HepG2 (cell line): ENCODE measurements at regions not wholly inside any gene's neighbourhood (a gene's known extent, or its start where the extent isn't known, plus 50 kb on each side); places are given as distances from the start of the nearest gene placed in this dataset.

Experiments used
- ARID5B ChIP-seq: IDR thresholded peaks from 2 replicates; pipeline ENCODE4 v1.4.0; 2020; ENCODE audit warnings: mild to moderate bottlenecking, missing genetic modification reagents
- BCL6 ChIP-seq: IDR thresholded peaks from 2 replicates; pipeline ENCODE4 v1.6.1; 2016; ENCODE audit warnings: missing genetic modification reagents, missing compliant biosample characterization
- CAMTA2 ChIP-seq: sonication (generic); formaldehyde crosslinking; IDR thresholded peaks from 2 replicates; pipeline ENCODE4 v1.4.0; 2020; ENCODE audit warnings: mild to moderate bottlenecking, missing genetic modification reagents, borderline replicate concordance
- CEBPG ChIP-seq: IDR thresholded peaks from 2 replicates; pipeline ENCODE4 v1.6.1; 2016
- KAT7 ChIP-seq: IDR thresholded peaks from 2 replicates; pipeline ENCODE4 v1.6.1; 2018; ENCODE audit warnings: borderline replicate concordance, missing compliant biosample characterization
- MATR3 ChIP-seq: sonication (generic); formaldehyde crosslinking; IDR thresholded peaks from 2 replicates; pipeline ENCODE4 v1.4.0; 2020; ENCODE audit warnings: missing genetic modification reagents
- MXD4 ChIP-seq: IDR thresholded peaks from 2 replicates; pipeline ENCODE4 v1.6.1; 2016; ENCODE audit warnings: mild to moderate bottlenecking, missing biosample characterization, missing genetic modification reagents
- MYPOP ChIP-seq: sonication (generic); formaldehyde crosslinking; IDR thresholded peaks from 2 replicates; pipeline ENCODE4 v1.8.1; 2023; ENCODE audit warnings: mild to moderate bottlenecking, moderate library complexity, missing genetic modification reagents
- PAXIP1 ChIP-seq: sonication (generic); formaldehyde crosslinking; conservative IDR thresholded peaks from 2 replicates; pipeline ENCODE4 v1.4.0; 2020; ENCODE audit warnings: mild to moderate bottlenecking, missing genetic modification reagents, moderate library complexity
- SOX13 ChIP-seq, 3 experiments: fragments of 450-650 bp in 1 of 3; sonication (generic) in 1 of 3; formaldehyde crosslinking in 1 of 3; IDR thresholded peaks in 2 of 3; conservative IDR thresholded peaks in 1 of 3; 2 replicates each; pipeline versions ENCODE4 v1.5.0 to v1.6.1; 2016 to 2020; ENCODE audit warnings: antibody characterized with exemption in 1 of 3, mild to moderate bottlenecking in 1 of 3, missing compliant biosample characterization in 1 of 3, missing genetic modification reagents in 1 of 3, moderate library complexity in 1 of 3
- TGIF2 ChIP-seq: IDR thresholded peaks from 2 replicates; pipeline ENCODE4 v1.6.1; 2016; ENCODE audit warnings: control low read depth, missing compliant biosample characterization
- TIGD3 ChIP-seq: sonication (generic); formaldehyde crosslinking; IDR thresholded peaks from 2 replicates; pipeline ENCODE4 v1.5.1; 2020; ENCODE audit warnings: mild to moderate bottlenecking, missing genetic modification reagents, borderline replicate concordance
- TRIM24 ChIP-seq: sonication (generic); formaldehyde crosslinking; IDR thresholded peaks from 2 replicates; pipeline ENCODE4 v1.8.0; 2022; ENCODE audit warnings: mild to moderate bottlenecking, missing genetic modification reagents
- ZBTB20 ChIP-seq: sonication (generic); formaldehyde crosslinking; IDR thresholded peaks from 2 replicates; pipeline ENCODE4 v1.8.1; 2023; ENCODE audit warnings: missing genetic modification reagents, low read depth, mild to moderate bottlenecking, borderline replicate concordance
- ZKSCAN8 ChIP-seq: IDR thresholded peaks from 2 replicates; pipeline ENCODE4 v1.6.1; 2016; ENCODE audit warnings: borderline replicate concordance, missing genetic modification reagents, missing compliant biosample characterization
- ZMYM4 ChIP-seq: sonication (generic); formaldehyde crosslinking; IDR thresholded peaks from 2 replicates; pipeline ENCODE4 v1.8.1; 2023; ENCODE audit warnings: mild to moderate bottlenecking, missing genetic modification reagents
- ZNF225 ChIP-seq: sonication (generic); formaldehyde crosslinking; IDR thresholded peaks from 2 replicates; pipeline ENCODE4 v1.4.0; 2020; ENCODE audit warnings: mild to moderate bottlenecking, missing genetic modification reagents
- ZNF256 ChIP-seq: sonication (generic); formaldehyde crosslinking; conservative IDR thresholded peaks from 2 replicates; pipeline ENCODE4 v1.4.0; 2020; ENCODE audit warnings: missing genetic modification reagents
- ZNF629 ChIP-seq: sonication (generic); formaldehyde crosslinking; conservative IDR thresholded peaks from 2 replicates; pipeline ENCODE4 v1.5.0; 2020; ENCODE audit warnings: missing genetic modification reagents
- ZSCAN9 ChIP-seq: IDR thresholded peaks from 2 replicates; pipeline ENCODE4 v1.6.1; 2016; ENCODE audit warnings: borderline replicate concordance

- TF ChIP-seq MYPOP: no peak
- TF ChIP-seq SOX13 (IDR thresholded peaks at IDR 0.05): no peak
- TF ChIP-seq SOX13 (CRISPR knock-in tag; conservative IDR thresholded peaks at IDR 0.05 in 1 of 2, IDR thresholded peaks at IDR 0.05 in 1 of 2): peak in 1 of 2 experiments; percentile 60; a peak in 1 of 4 replicates
- TF ChIP-seq ZNF256 (CRISPR knock-in tag): no peak
- no peak for TF ChIP-seq TRIM24
- TF ChIP-seq MATR3 (CRISPR knock-in tag): no peak
- peak; percentile 51; the same call in 1 of the 2 replicates for TF ChIP-seq BCL6 (CRISPR knock-in tag)
- no peak for TF ChIP-seq ZNF225 (CRISPR knock-in tag)
- TF ChIP-seq KAT7 (CRISPR knock-in tag): no peak
- no peak for TF ChIP-seq MXD4 (CRISPR knock-in tag)
- no peak for TF ChIP-seq PAXIP1 (CRISPR knock-in tag)
- TF ChIP-seq TGIF2 (CRISPR knock-in tag): no peak
- TF ChIP-seq ARID5B (CRISPR knock-in tag): peak; percentile 41; the same call in 1 of the 2 replicates
- TF ChIP-seq ZNF629 (CRISPR knock-in tag): no peak
- no peak for TF ChIP-seq ZSCAN9 (CRISPR knock-in tag)
- no peak for TF ChIP-seq CAMTA2 (CRISPR knock-in tag)
- peak; percentile 37; the same call in 1 of the 2 replicates for TF ChIP-seq CEBPG (CRISPR knock-in tag)
- peak; percentile 22; the same call in 1 of the 2 replicates for TF ChIP-seq ZBTB20 (CRISPR knock-in tag)
- TF ChIP-seq TIGD3 (CRISPR knock-in tag): no peak
- peak; percentile 30; the same call in 1 of the 2 replicates for TF ChIP-seq ZMYM4 (CRISPR knock-in tag)
- peak; percentile 62; the same call in 1 of the 2 replicates for TF ChIP-seq ZKSCAN8 (CRISPR knock-in tag)
These were observed 218.8 kb upstream of the BMP4 start (continued) for GRCh38 chr14:54175298-54175942.
